ENCODE measurements at regions not wholly inside any gene's neighbourhood (a gene's known extent, or its start where the extent isn't known, plus 50 kb on each side); places are given as distances from the start of the nearest gene placed in this dataset.

DNA sequence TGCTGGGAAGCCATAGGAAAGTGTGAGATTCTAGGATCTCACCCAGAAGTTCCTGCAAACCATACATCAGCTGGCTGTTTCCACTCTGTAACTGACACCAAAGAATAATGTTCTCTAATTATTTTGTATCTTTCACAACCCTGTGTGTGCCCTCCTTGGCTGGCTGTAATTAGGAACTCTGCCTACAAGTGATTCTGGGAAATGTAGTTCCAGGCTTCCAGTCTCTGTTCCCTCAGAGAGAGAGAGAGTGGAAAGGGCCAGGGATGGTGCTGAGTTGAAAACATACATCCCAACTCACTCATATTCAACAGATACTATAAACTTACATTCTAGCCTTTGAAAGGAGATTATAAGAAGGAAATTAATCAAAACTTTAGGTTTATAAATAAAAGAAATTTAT, 57.5 kb upstream of the C1QTNF7 start:
- TF ChIP-seq CTCF (IDR thresholded peaks at IDR 0.05): no peak
- DNase-seq (no peak), ATAC-seq (no peak)
- H3K27ac ChIP-seq: no peak overlapping the region
- H3K4me3 ChIP-seq: no peak overlapping the region
- H3K9me3 ChIP-seq: no peaks in the 10 kb centered on the region
- no peaks in the 10 kb centered on the region for H3K27me3 ChIP-seq (ENCODE audit: low read depth)
- peaks cover under 1% of the 10 kb centered on the region for H3K4me1 ChIP-seq
- intact Hi-C loops (cut with DNase I): no loop called here
- H3K36me3 ChIP-seq: no peaks in the 10 kb centered on the region

GRCh38 chr4:15373363-15373762, 54.5 kb upstream of the C1QTNF7 start:
- Histone ChIP-seq H3K27me3 (ENCODE audit: low read depth) (no peaks in the 10 kb centered on the region), H3K27ac (no peak overlapping the region), H3K36me3 (no peaks in the 10 kb centered on the region), H3K9me3 (no peaks in the 10 kb centered on the region), H3K4me3 (no peak overlapping the region), H3K4me1 (peaks cover 19% of the 10 kb centered on the region)
- ATAC-seq (no peak), DNase-seq (no peak)
- intact Hi-C loops (cut with DNase I): no loop called here
- no peak for TF ChIP-seq CTCF (IDR thresholded peaks at IDR 0.05)

GRCh38 chr4:15374656-15375055, 53.2 kb upstream of the C1QTNF7 start:
- H3K4me1 ChIP-seq: peaks cover 19% of the 10 kb centered on the region
- peak overlapping the region; percentile 70 for H3K27ac ChIP-seq
- H3K36me3 ChIP-seq: no peaks in the 10 kb centered on the region
- no peaks in the 10 kb centered on the region for H3K9me3 ChIP-seq
- peak overlapping the region; percentile 18 for H3K4me3 ChIP-seq
- TF ChIP-seq CTCF (IDR thresholded peaks at IDR 0.05): no peak
- ATAC-seq (no peak), DNase-seq (no peak)
- no peaks in the 10 kb centered on the region for H3K27me3 ChIP-seq (ENCODE audit: low read depth)
- intact Hi-C loops (cut with DNase I): no loop called here

GRCh38 chr4:15375667-15376066, 52.2 kb upstream of the C1QTNF7 start:
- H3K27me3 ChIP-seq (ENCODE audit: low read depth): no peaks in the 10 kb centered on the region
- peak overlapping the region; percentile 18 for H3K4me3 ChIP-seq
- intact Hi-C loops (cut with DNase I): no loop called here
- TF ChIP-seq CTCF (IDR thresholded peaks at IDR 0.05): no peak
- DNase-seq: no peak
- H3K4me1 ChIP-seq: peaks cover 19% of the 10 kb centered on the region
- peak; percentile 50 to 58 for ATAC-seq
- peak overlapping the region; percentile 70 for H3K27ac ChIP-seq
- no peaks in the 10 kb centered on the region for H3K9me3 ChIP-seq
- no peaks in the 10 kb centered on the region for H3K36me3 ChIP-seq

DNA sequence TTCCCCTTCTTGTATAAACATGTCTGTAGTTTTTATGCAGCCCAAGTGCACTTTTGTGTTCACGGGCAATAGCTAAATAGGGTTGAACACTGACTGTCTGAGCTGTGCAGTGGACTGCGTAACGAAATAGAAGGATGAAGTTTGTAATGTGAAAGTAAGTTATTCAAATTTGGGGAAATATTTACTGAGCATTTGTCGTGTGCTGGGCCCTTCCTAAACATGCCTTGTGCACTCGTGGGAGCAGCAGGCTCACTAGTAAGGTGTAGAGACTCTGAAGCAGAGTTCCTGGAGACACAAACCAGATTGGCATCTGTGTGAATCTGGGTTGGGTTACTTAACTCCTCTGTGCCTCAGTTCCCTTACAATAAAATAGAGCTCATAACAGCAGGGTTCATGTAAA, 51.7 kb upstream of the C1QTNF7 start:
- Histone ChIP-seq H3K4me3 (no peak overlapping the region), H3K4me1 (peaks cover 19% of the 10 kb centered on the region), H3K36me3 (no peaks in the 10 kb centered on the region), H3K27ac (peak overlapping the region; percentile 70), H3K27me3 (ENCODE audit: low read depth) (no peaks in the 10 kb centered on the region), H3K9me3 (no peaks in the 10 kb centered on the region)
- intact Hi-C loops (cut with DNase I): no loop called here
- DNase-seq (no peak), ATAC-seq (peak in 1 of 2 donors; percentile 30)
- no peak for TF ChIP-seq CTCF (IDR thresholded peaks at IDR 0.05)

DNA sequence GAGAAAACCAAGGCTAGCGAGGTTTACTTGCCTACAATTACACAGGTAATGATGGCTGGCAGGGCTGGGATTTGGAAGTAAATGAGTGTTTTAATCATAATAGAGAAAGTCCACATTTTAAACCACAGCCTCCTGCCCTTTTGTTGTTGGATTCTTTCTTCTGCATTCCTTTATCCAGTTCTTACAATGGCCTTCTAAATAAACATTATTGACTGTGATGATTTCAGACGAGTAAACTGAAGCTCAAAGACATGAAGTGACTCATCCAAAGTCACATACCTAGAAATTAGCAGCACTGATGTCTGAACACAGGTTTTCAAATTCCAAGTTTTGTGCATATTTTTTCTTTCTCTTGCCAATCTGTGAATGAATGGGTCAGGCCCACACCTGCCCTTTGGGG, 51.2 kb upstream of the C1QTNF7 start:
- TF ChIP-seq CTCF (IDR thresholded peaks at IDR 0.05): no peak
- H3K9me3 ChIP-seq: no peaks in the 10 kb centered on the region
- no peaks in the 10 kb centered on the region for H3K36me3 ChIP-seq
- H3K27ac ChIP-seq: peak overlapping the region; percentile 70
- intact Hi-C loops (cut with DNase I): no loop called here
- peaks cover 19% of the 10 kb centered on the region for H3K4me1 ChIP-seq
- ATAC-seq (no peak), DNase-seq (no peak)
- no peaks in the 10 kb centered on the region for H3K27me3 ChIP-seq (ENCODE audit: low read depth)
- no peak overlapping the region for H3K4me3 ChIP-seq

Measured in lower lobe of right lung (tissue), 2 donors.